ENCODE measurements at regions not wholly inside any gene's neighbourhood (a gene's known extent, or its start where the extent isn't known, plus 50 kb on each side); places are given as distances from the start of the nearest gene placed in this dataset.

- Histone ChIP-seq H3K9me3 (ENCODE audit: low read length) (no peaks in the 10 kb centered on the region), H3K9ac (ENCODE audit: low read length) (no peak overlapping the region), H3F3A (ENCODE audit: insufficient read depth, low read length) (no peaks in the 10 kb centered on the region), H3K4me2 (ENCODE audit: low read length) (no peak overlapping the region), H2AFZ (ENCODE audit: low read length) (no peak overlapping the region), H3K4me3 (ENCODE audit: low read depth, low read length, poor library complexity, severe bottlenecking) (no peak overlapping the region), H3K27ac (ENCODE audit: low read depth, low read length, poor library complexity, severe bottlenecking) (no peak overlapping the region), H3K9me2 (ENCODE audit: low read depth, low read length) (no peaks in the 10 kb centered on the region), H3K27me3 (ENCODE audit: insufficient read depth, low read length) (no peaks in the 10 kb centered on the region), H3K36me3 (ENCODE audit: insufficient read depth, low read length) (no peaks in the 10 kb centered on the region), H3K4me1 (ENCODE audit: insufficient read depth, low read length, severe bottlenecking) (no peaks in the 10 kb centered on the region), H4K20me1 (ENCODE audit: insufficient read depth, low read length) (no peaks in the 10 kb centered on the region), H3K79me2 (ENCODE audit: insufficient read depth, low read length) (no peaks in the 10 kb centered on the region)
- TF ChIP-seq EZH2 (IDR thresholded peaks at IDR 0.05; ENCODE audit: borderline replicate concordance, low read length) = no peak
- no peak for TF ChIP-seq CTCF (IDR thresholded peaks at IDR 0.05; ENCODE audit: low read length)
Measured at GRCh38 chr6:74585753-74586152, 620.1 kb downstream of the COL12A1 start.

GRCh38 chr6:74581681-74582080, 624.2 kb downstream of the COL12A1 start:
- Histone ChIP-seq H3K9me2 (ENCODE audit: low read depth, low read length) (no peaks in the 10 kb centered on the region), H3K36me3 (ENCODE audit: insufficient read depth, low read length) (no peaks in the 10 kb centered on the region), H3K4me2 (ENCODE audit: low read length) (no peak overlapping the region), H3K9me3 (ENCODE audit: low read length) (no peaks in the 10 kb centered on the region), H2AFZ (ENCODE audit: low read length) (no peak overlapping the region), H3K4me3 (ENCODE audit: low read depth, low read length, poor library complexity, severe bottlenecking) (no peak overlapping the region), H3F3A (ENCODE audit: insufficient read depth, low read length) (no peaks in the 10 kb centered on the region), H3K4me1 (ENCODE audit: insufficient read depth, low read length, severe bottlenecking) (no peaks in the 10 kb centered on the region), H4K20me1 (ENCODE audit: insufficient read depth, low read length) (no peaks in the 10 kb centered on the region), H3K9ac (ENCODE audit: low read length) (no peak overlapping the region), H3K27ac (ENCODE audit: low read depth, low read length, poor library complexity, severe bottlenecking) (no peak overlapping the region), H3K27me3 (ENCODE audit: insufficient read depth, low read length) (no peaks in the 10 kb centered on the region), H3K79me2 (ENCODE audit: insufficient read depth, low read length) (no peaks in the 10 kb centered on the region)
- TF ChIP-seq EZH2 (IDR thresholded peaks at IDR 0.05; ENCODE audit: borderline replicate concordance, low read length) (no peak), CTCF (IDR thresholded peaks at IDR 0.05; ENCODE audit: low read length) (no peak)

GRCh38 chr6:74579794-74580193, 626.1 kb downstream of the COL12A1 start:
- Histone ChIP-seq H2AFZ (ENCODE audit: low read length) (no peak overlapping the region), H3F3A (ENCODE audit: insufficient read depth, low read length) (no peaks in the 10 kb centered on the region)

More at GRCh38 chr6:74579794-74580193, 626.1 kb downstream of the COL12A1 start:
- Histone ChIP-seq H3K4me1 (ENCODE audit: insufficient read depth, low read length, severe bottlenecking) (no peaks in the 10 kb centered on the region), H3K9me2 (ENCODE audit: low read depth, low read length) (no peaks in the 10 kb centered on the region), H3K36me3 (ENCODE audit: insufficient read depth, low read length) (no peaks in the 10 kb centered on the region), H3K4me2 (ENCODE audit: low read length) (no peak overlapping the region), H3K79me2 (ENCODE audit: insufficient read depth, low read length) (no peaks in the 10 kb centered on the region), H3K9ac (ENCODE audit: low read length) (no peak overlapping the region), H3K27me3 (ENCODE audit: insufficient read depth, low read length) (no peaks in the 10 kb centered on the region), H4K20me1 (ENCODE audit: insufficient read depth, low read length) (no peaks in the 10 kb centered on the region), H3K9me3 (ENCODE audit: low read length) (no peaks in the 10 kb centered on the region), H3K27ac (ENCODE audit: low read depth, low read length, poor library complexity, severe bottlenecking) (no peak overlapping the region), H3K4me3 (ENCODE audit: low read depth, low read length, poor library complexity, severe bottlenecking) (no peak overlapping the region)
- TF ChIP-seq CTCF (IDR thresholded peaks at IDR 0.05; ENCODE audit: low read length) (no peak), EZH2 (IDR thresholded peaks at IDR 0.05; ENCODE audit: borderline replicate concordance, low read length) (no peak)
